ENCODE measurements at regions not wholly inside any gene's neighbourhood (a gene's known extent, or its start where the extent isn't known, plus 50 kb on each side); places are given as distances from the start of the nearest gene placed in this dataset.
"Not testable (repeated sequence)": the region's sequence is repeated elsewhere in the genome, so short reads cannot be mapped to it uniquely, and the experiment has no call there.

- DNase-seq (ENCODE audit: low read depth) = no peak
Observed at GRCh38 chr1:192905049-192905448, 96.2 kb downstream of the RGS2 start.

GRCh38 chr1:192906334-192906733 lies 97.5 kb downstream of the RGS2 start:
- no peak for DNase-seq (ENCODE audit: low read depth)

GRCh38 chr1:192907545-192908243 lies 98.9 kb downstream of the RGS2 start:
- DNase-seq (ENCODE audit: low read depth) = peak; percentile 44

GRCh38 chr1:192911896-192912656 lies 103.2 kb downstream of the RGS2 start:
- DNase-seq (ENCODE audit: low read depth) = not testable (repeated sequence)

GRCh38 chr1:192913683-192914082 lies 104.8 kb downstream of the RGS2 start:
- no peak for DNase-seq (ENCODE audit: low read depth)

- no peak for DNase-seq (ENCODE audit: low read depth)
Observed at GRCh38 chr1:192914092-192914491, 105.3 kb downstream of the RGS2 start.

- DNase-seq (ENCODE audit: low read depth) = no peak
Observed at GRCh38 chr1:192914696-192915095, 105.9 kb downstream of the RGS2 start.

- DNase-seq (ENCODE audit: low read depth) = no peak
Observed at GRCh38 chr1:192916021-192916420, 107.2 kb downstream of the RGS2 start.

GRCh38 chr1:192918259-192918658 lies 109.4 kb downstream of the RGS2 start:
- no peak for DNase-seq (ENCODE audit: low read depth)

GRCh38 chr1:192920412-192920811 lies 111.6 kb downstream of the RGS2 start:
- no peak for DNase-seq (ENCODE audit: low read depth)

GRCh38 chr1:192925609-192926008 lies 116.8 kb downstream of the RGS2 start:
- no peak for DNase-seq (ENCODE audit: low read depth)

GRCh38 chr1:192926736-192927135 lies 117.9 kb downstream of the RGS2 start:
- DNase-seq (ENCODE audit: low read depth) = no peak

- DNase-seq (ENCODE audit: low read depth) = no peak
Observed at GRCh38 chr1:192927496-192927895, 118.7 kb downstream of the RGS2 start.

GRCh38 chr1:192929597-192929996 lies 120.8 kb downstream of the RGS2 start:
- DNase-seq (ENCODE audit: low read depth) = no peak

- DNase-seq (ENCODE audit: low read depth) = no peak
Observed at GRCh38 chr1:192933744-192934143, 124.9 kb downstream of the RGS2 start.

GRCh38 chr1:192936313-192937018 lies 122.7 kb downstream of the UCHL5 start:
- no peak for DNase-seq (ENCODE audit: low read depth)

- no peak for DNase-seq (ENCODE audit: low read depth)
Observed at GRCh38 chr1:192937128-192937527, 122.0 kb downstream of the UCHL5 start.

GRCh38 chr1:192939440-192939839 lies 119.7 kb downstream of the UCHL5 start:
- no peak for DNase-seq (ENCODE audit: low read depth)

GRCh38 chr1:192940658-192941057 lies 118.5 kb downstream of the UCHL5 start:
- no peak for DNase-seq (ENCODE audit: low read depth)

- no peak for DNase-seq (ENCODE audit: low read depth)
Observed at GRCh38 chr1:192941722-192942411, 117.3 kb downstream of the UCHL5 start.

- no peak for DNase-seq (ENCODE audit: low read depth)
Observed at GRCh38 chr1:192943108-192943507, 116.1 kb downstream of the UCHL5 start.

GRCh38 chr1:192943522-192943921 lies 115.6 kb downstream of the UCHL5 start:
- DNase-seq (ENCODE audit: low read depth) = no peak

Data from non-pigmented ciliary epithelial cell (primary cell).